Endothelial cell of umbilical vein (primary cell): ENCODE measurements at regions not wholly inside any gene's neighbourhood (a gene's known extent, or its start where the extent isn't known, plus 50 kb on each side); places are given as distances from the start of the nearest gene placed in this dataset.

ENCODE experiments used
- BruUV-seq: library from RNA; stranded (reverse); fragments of 400-500 nt; replicated peaks from 2 replicates; lab custom pipeline; 2021; lab: Mats Ljungman, UMichigan
- CTCF ChIA-PET: fragments of 300-600, 350-600 bp; sonication (Branson Sonifier 250); formaldehyde crosslinking; loops from one replicate; lab custom pipeline; 2021; ENCODE audit warnings: antibody characterized with exemption, inconsistent platforms; lab: Charles Lee
- POLR2A ChIA-PET: fragments of 300-600, 350-600 bp; sonication (Branson Sonifier 250); formaldehyde crosslinking; loops from one replicate; lab custom pipeline; 2021; ENCODE audit warnings: antibody characterized with exemption, inconsistent platforms; lab: Charles Lee
- DNase-seq: peaks from one replicate; pipeline ENCODE4 v3.0.0-alpha.2; 2011; ENCODE audit warnings: low read depth, low spot score
- FAIRE-seq: peaks from 2 replicates; lab custom pipeline; 2011; peaks lifted over from hg19 to GRCh38; lab: Jason Lieb, UNC
- H2AFZ ChIP-seq: 2 replicates; pipeline ENCODE4 v1.6.0; 2012; ENCODE audit warnings: low read depth, low read length, control low read depth, inconsistent platforms
- H3K27ac ChIP-seq: 2 replicates; pipeline ENCODE4 v1.5.1; 2011; ENCODE audit warnings: low read depth, mild to moderate bottlenecking, control low read depth, low read length, moderate library complexity; ENCODE audit not compliant: insufficient read depth
- H3K27me3 ChIP-seq, 2 experiments: 2 replicates each; pipeline versions ENCODE4 v1.6.0 to v1.6.1; 2011; ENCODE audit warnings: low read length in 2 of 2, mixed read lengths in 1 of 2; ENCODE audit not compliant: control insufficient read depth in 2 of 2, insufficient read depth in 2 of 2
- H3K36me3 ChIP-seq, 2 experiments: 2 replicates in 1 of 2; 3 replicates in 1 of 2; pipeline ENCODE4 v1.5.1; 2011; ENCODE audit warnings: low read length in 2 of 2, mild to moderate bottlenecking in 1 of 2, moderate library complexity in 1 of 2; ENCODE audit not compliant: control insufficient read depth in 2 of 2, insufficient read depth in 2 of 2; ENCODE audit errors: extremely low read depth in 1 of 2
- H3K4me1 ChIP-seq: 3 replicates; pipeline ENCODE4 v1.5.1; 2011; ENCODE audit warnings: mild to moderate bottlenecking, low read length; ENCODE audit not compliant: control insufficient read depth, insufficient read depth; ENCODE audit errors: extremely low read depth
- H3K4me2 ChIP-seq: 2 replicates; pipeline ENCODE4 v1.6.1; 2011; ENCODE audit warnings: low read length, control low read depth, mixed read lengths; ENCODE audit not compliant: insufficient read depth
- H3K4me3 ChIP-seq, 3 experiments: fragments of 200-600 bp in 1 of 3; sonication (generic), shearing (Covaris generic) in 1 of 3; replicated peaks in 1 of 3; 2 replicates each; pipeline ENCODE4 v1.5.1; 2011 to 2016; ENCODE audit warnings: control low read depth in 3 of 3, low read length in 3 of 3, mild to moderate bottlenecking in 2 of 3, inconsistent platforms in 1 of 3, low read depth in 1 of 3, moderate library complexity in 1 of 3; ENCODE audit not compliant: insufficient read depth in 1 of 3
- H3K79me2 ChIP-seq: 2 replicates; pipeline ENCODE4 v1.6.0; 2012; ENCODE audit warnings: low read length, inconsistent platforms; ENCODE audit not compliant: control insufficient read depth, insufficient read depth
- H3K9ac ChIP-seq: replicated peaks from 2 replicates; pipeline ENCODE3; 2011; ENCODE audit warnings: low read length, control low read depth; ENCODE audit not compliant: insufficient read depth; ENCODE audit errors: extremely low read depth
- H3K9me1 ChIP-seq: replicated peaks from 3 replicates; pipeline ENCODE4 v1.6.0; 2011; ENCODE audit warnings: mild to moderate bottlenecking, low read length; ENCODE audit not compliant: control insufficient read depth, insufficient read depth; ENCODE audit errors: extremely low read depth
- H3K9me3 ChIP-seq: replicated peaks from 2 replicates; pipeline ENCODE4 v1.5.1; 2012; ENCODE audit warnings: low read length, inconsistent platforms; ENCODE audit not compliant: control insufficient read depth, insufficient read depth
- H4K20me1 ChIP-seq: replicated peaks from 2 replicates; pipeline ENCODE3; 2011; ENCODE audit warnings: mild to moderate bottlenecking, low read length; ENCODE audit not compliant: control insufficient read depth, insufficient read depth; ENCODE audit errors: extremely low read depth
- EZH2 ChIP-seq: IDR thresholded peaks from 2 replicates; pipeline ENCODE4 v1.6.1; 2012; ENCODE audit warnings: borderline replicate concordance, low read depth, mild to moderate bottlenecking, moderate library complexity, low read length, inconsistent platforms; ENCODE audit not compliant: severe bottlenecking
- FOS ChIP-seq: IDR thresholded peaks from 2 replicates; pipeline ENCODE4 v1.6.1; 2011; ENCODE audit warnings: mild to moderate bottlenecking, low read length, moderate library complexity, borderline replicate concordance; ENCODE audit not compliant: insufficient read depth
- GATA2 ChIP-seq: IDR thresholded peaks from 2 replicates; pipeline ENCODE4 v1.7.0; 2011; ENCODE audit warnings: low read depth, mild to moderate bottlenecking, moderate library complexity, mixed read lengths, low read length; ENCODE audit not compliant: insufficient read length, insufficient read depth
- JUN ChIP-seq: IDR thresholded peaks from 2 replicates; pipeline ENCODE4 v1.6.1; 2011; ENCODE audit warnings: borderline replicate concordance, low read depth; ENCODE audit not compliant: insufficient read length, insufficient read depth
- MAX ChIP-seq: IDR thresholded peaks from 2 replicates; pipeline ENCODE4 v1.6.1; 2011; ENCODE audit not compliant: insufficient read depth, insufficient read length
- MYC ChIP-seq: IDR thresholded peaks from one replicate; pipeline ENCODE4 v1.6.1; 2011; ENCODE audit warnings: mild to moderate bottlenecking, low read depth, low read length
- POLR2A ChIP-seq: IDR thresholded peaks from 2 replicates; pipeline ENCODE4 v1.6.1; 2012; ENCODE audit warnings: low read depth, mild to moderate bottlenecking, control low read depth, low read length
- POLR2AphosphoS5 ChIP-seq: IDR thresholded peaks from 2 replicates; pipeline ENCODE4 v1.6.1; 2012; ENCODE audit warnings: low read depth, mild to moderate bottlenecking, control low read depth, low read length, moderate library complexity; ENCODE audit not compliant: insufficient read depth
- dilution Hi-C: fragments of 300-500 bp; cut with MboI; formaldehyde crosslinking; loops from one replicate; pipeline ENCODE4 v1.15.0; 2019; ENCODE audit warnings: low sequenced_read_pairs; ENCODE audit not compliant: extremely low pct_ligation_motif_present
- intact Hi-C: fragments of 100-400 bp; cut with micrococcal nuclease; formaldehyde crosslinking; loops from one replicate; pipeline ENCODE4 v1.10.0; 2022
- TF ChIP-seq, protein P1 (sequence below), 2 donors: IDR thresholded peaks; 1 replicate in 1 of 2; 2 replicates in 1 of 2; pipeline ENCODE4 v1.5.1; 2011; ENCODE audit warnings: low read length in 2 of 2, mild to moderate bottlenecking in 2 of 2, moderate library complexity in 2 of 2, control low read depth in 1 of 2, inconsistent platforms in 1 of 2, low read depth in 1 of 2; ENCODE audit not compliant: insufficient read depth in 1 of 2; ENCODE audit errors: extremely low read depth in 1 of 2

DNA sequence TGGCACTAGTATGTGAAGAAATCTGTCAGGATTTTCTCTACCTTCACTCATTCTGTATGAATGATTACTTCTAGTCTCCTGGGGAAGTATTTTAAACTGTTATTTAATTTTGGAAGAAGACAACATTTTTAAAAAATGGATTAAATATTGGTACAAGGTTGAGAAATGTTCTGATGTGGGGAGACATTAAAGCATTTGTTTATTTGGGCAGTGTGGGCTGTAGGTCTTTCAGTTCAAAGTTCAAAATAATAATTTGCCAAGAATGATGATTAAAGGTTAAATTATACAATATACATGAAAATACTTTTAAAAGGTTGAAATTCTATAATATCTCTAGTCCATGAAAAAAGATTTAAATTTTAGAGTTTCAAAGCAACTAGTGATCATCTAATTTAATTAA, 194.7 kb downstream of the NHLRC3 start:
- H3K27me3 ChIP-seq, result peaks cover 8 to 19% of the 10 kb centered on the region in 2 experiments
- no peaks in the 10 kb centered on the region for H3K36me3 ChIP-seq
- TF ChIP-seq EZH2, result no peak
- no peak for TF ChIP-seq FOS
- TF ChIP-seq POLR2AphosphoS5, result no peak
- TF ChIP-seq MYC, result no peak
- no peak for TF ChIP-seq JUN
- TF ChIP-seq POLR2A, result no peak
- TF ChIP-seq, protein P1, sequence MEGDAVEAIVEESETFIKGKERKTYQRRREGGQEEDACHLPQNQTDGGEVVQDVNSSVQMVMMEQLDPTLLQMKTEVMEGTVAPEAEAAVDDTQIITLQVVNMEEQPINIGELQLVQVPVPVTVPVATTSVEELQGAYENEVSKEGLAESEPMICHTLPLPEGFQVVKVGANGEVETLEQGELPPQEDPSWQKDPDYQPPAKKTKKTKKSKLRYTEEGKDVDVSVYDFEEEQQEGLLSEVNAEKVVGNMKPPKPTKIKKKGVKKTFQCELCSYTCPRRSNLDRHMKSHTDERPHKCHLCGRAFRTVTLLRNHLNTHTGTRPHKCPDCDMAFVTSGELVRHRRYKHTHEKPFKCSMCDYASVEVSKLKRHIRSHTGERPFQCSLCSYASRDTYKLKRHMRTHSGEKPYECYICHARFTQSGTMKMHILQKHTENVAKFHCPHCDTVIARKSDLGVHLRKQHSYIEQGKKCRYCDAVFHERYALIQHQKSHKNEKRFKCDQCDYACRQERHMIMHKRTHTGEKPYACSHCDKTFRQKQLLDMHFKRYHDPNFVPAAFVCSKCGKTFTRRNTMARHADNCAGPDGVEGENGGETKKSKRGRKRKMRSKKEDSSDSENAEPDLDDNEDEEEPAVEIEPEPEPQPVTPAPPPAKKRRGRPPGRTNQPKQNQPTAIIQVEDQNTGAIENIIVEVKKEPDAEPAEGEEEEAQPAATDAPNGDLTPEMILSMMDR (IDR thresholded peaks at IDR 0.05; ENCODE audit: extremely low read depth in 1 of 2, insufficient read depth in 1 of 2, low read depth in 1 of 2, low read length in 2 of 2), result no peak
- no peak for TF ChIP-seq MAX
- no peak for TF ChIP-seq GATA2
- no peaks in the 10 kb centered on the region for H3K9me1 ChIP-seq
- dilution Hi-C loops, result no loop called here
- H3K27ac ChIP-seq, result no peak overlapping the region
- no peaks in the 10 kb centered on the region for H3K79me2 ChIP-seq
- BruUV-seq, result no TSS peak
- CTCF ChIA-PET, result interaction anchor here (1.1 to 1.4 kb wide), 3 partner anchors 13 to 379 kb away, joined by 3 to 4 read pairs (median 3); no protein-coding TSS in a partner anchor
- H3K4me2 ChIP-seq, result no peak overlapping the region
- H3K9ac ChIP-seq, result no peak overlapping the region
- no peaks in the 10 kb centered on the region for H3K4me1 ChIP-seq
- H3K9me3 ChIP-seq, result no peaks in the 10 kb centered on the region
- FAIRE-seq, result no peak
- DNase-seq, result no peak
- POLR2A ChIA-PET, result no interaction called here
- intact Hi-C loops, result no loop called here
- H2AFZ ChIP-seq, result no peak overlapping the region
- H4K20me1 ChIP-seq, result no peaks in the 10 kb centered on the region
- H3K4me3 ChIP-seq, result no peak overlapping the region
